Fibroblast of the aortic adventitia (primary cell): ENCODE measurements at regions not wholly inside any gene's neighbourhood (a gene's known extent, or its start where the extent isn't known, plus 50 kb on each side); places are given as distances from the start of the nearest gene placed in this dataset.

Source experiments
- DNase-seq: peaks from one replicate; pipeline ENCODE4 v3.0.0-alpha.2; 2010; ENCODE audit warnings: low read depth
- H3K4me3 ChIP-seq: 2 replicates; pipeline ENCODE4 v1.5.1; 2011; ENCODE audit warnings: low read depth, mild to moderate bottlenecking, control low read depth, low read length, moderate library complexity
- CTCF ChIP-seq: IDR thresholded peaks from 2 replicates; pipeline ENCODE4 v1.5.1; 2011; ENCODE audit warnings: mild to moderate bottlenecking, low read length, control low read depth, inconsistent platforms; ENCODE audit not compliant: insufficient read depth

GRCh38 chr2:237222178-237222577, 136.5 kb downstream of the COPS8 start:
- peak; percentile 99 for DNase-seq
- TF ChIP-seq CTCF = no peak
- H3K4me3 ChIP-seq = no peak overlapping the region

GRCh38 chr2:237222601-237223041, 136.9 kb downstream of the COPS8 start:
- peak; percentile 77 for DNase-seq
- H3K4me3 ChIP-seq = no peak overlapping the region
- TF ChIP-seq CTCF = peak; percentile 2

- peak; percentile 100 for DNase-seq
- no peak for TF ChIP-seq CTCF
- no peak overlapping the region for H3K4me3 ChIP-seq
Observed at GRCh38 chr2:237223201-237223861, 137.6 kb downstream of the COPS8 start.

- TF ChIP-seq CTCF = no peak
- H3K4me3 ChIP-seq = no peak overlapping the region
- no peak for DNase-seq
Observed at GRCh38 chr2:237227190-237227589, 141.5 kb downstream of the COPS8 start.

- H3K4me3 ChIP-seq = no peak overlapping the region
- TF ChIP-seq CTCF = no peak
- DNase-seq = peak; percentile 95
Observed at GRCh38 chr2:237227592-237228280, 142.0 kb downstream of the COPS8 start.

GRCh38 chr2:237228281-237228625, 142.6 kb downstream of the COPS8 start:
- no peak for DNase-seq
- H3K4me3 ChIP-seq = no peak overlapping the region

More at GRCh38 chr2:237228281-237228625, 142.6 kb downstream of the COPS8 start:
- no peak for TF ChIP-seq CTCF
